Lower leg skin (tissue), 3 donors: ENCODE measurements at regions not wholly inside any gene's neighbourhood (a gene's known extent, or its start where the extent isn't known, plus 50 kb on each side); places are given as distances from the start of the nearest gene placed in this dataset.

Experiments
- POLR2A ChIP-seq, 2 donors: fragments of 450-650 bp; IDR thresholded peaks; one replicate each; pipeline ENCODE4 v1.6.1; 2016 to 2017; ENCODE audit warnings: antibody characterized with exemption in 2 of 2, mild to moderate bottlenecking in 1 of 2, moderate library complexity in 1 of 2
- TF ChIP-seq, protein P1 (sequence below), 3 donors: fragments of 450-650 bp; IDR thresholded peaks; one replicate each; pipeline ENCODE4 v1.5.1; 2016; ENCODE audit warnings: antibody characterized with exemption in 3 of 3, mild to moderate bottlenecking in 3 of 3, moderate library complexity in 2 of 3

DNA sequence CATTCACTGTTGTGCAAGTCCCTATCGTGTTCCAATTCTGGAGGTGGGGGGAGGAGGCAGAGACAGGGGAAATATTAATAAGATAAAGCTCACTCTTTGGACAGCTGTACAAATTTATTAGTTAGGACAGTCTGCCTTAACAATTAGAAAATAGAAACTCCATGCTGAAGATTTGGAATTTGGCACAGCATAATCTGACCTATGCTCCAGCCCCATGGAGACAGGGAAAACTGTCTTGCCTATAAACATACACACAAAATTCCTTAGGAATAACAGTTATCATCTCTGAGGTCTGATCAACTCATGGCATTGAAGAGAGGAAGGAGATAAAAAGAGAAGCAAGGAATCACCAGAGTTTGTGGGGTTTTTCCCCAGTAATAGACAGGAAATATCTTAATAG, 335.4 kb upstream of the MEOX2 start:
- TF ChIP-seq, protein P1, sequence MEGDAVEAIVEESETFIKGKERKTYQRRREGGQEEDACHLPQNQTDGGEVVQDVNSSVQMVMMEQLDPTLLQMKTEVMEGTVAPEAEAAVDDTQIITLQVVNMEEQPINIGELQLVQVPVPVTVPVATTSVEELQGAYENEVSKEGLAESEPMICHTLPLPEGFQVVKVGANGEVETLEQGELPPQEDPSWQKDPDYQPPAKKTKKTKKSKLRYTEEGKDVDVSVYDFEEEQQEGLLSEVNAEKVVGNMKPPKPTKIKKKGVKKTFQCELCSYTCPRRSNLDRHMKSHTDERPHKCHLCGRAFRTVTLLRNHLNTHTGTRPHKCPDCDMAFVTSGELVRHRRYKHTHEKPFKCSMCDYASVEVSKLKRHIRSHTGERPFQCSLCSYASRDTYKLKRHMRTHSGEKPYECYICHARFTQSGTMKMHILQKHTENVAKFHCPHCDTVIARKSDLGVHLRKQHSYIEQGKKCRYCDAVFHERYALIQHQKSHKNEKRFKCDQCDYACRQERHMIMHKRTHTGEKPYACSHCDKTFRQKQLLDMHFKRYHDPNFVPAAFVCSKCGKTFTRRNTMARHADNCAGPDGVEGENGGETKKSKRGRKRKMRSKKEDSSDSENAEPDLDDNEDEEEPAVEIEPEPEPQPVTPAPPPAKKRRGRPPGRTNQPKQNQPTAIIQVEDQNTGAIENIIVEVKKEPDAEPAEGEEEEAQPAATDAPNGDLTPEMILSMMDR (IDR thresholded peaks at IDR 0.05): no peak
- TF ChIP-seq POLR2A (IDR thresholded peaks at IDR 0.05): no peak
